ENCODE measurements at regions not wholly inside any gene's neighbourhood (a gene's known extent, or its start where the extent isn't known, plus 50 kb on each side); places are given as distances from the start of the nearest gene placed in this dataset.
"Not testable (repeated sequence)": the region's sequence is repeated elsewhere in the genome, so short reads cannot be mapped to it uniquely, and the experiment has no call there.

DNA sequence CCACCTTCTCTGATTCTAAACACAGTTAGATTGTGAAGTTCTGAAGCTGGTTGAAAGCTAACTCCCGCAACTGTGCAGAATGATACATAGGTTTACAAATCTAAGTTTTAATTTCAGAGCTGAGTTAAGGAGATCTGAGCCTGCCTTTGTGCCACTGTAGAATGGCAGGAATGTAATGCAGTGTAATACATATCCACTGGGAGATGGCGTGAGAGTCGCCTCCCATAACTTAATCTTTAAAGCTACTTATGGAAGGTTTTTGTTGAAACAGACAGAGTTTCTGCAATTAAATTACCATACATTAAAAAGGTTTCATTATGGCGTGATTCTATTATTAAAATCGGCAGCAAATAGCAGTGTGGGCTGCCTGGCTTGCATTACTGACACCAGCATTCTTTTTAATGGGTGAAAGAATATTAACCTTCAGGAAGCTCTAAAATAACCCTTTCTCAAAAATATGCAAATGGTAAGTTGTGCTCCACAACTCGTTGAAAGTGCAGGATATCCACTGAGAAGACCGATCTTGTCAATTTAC lies 257.4 kb downstream of the OLFM4 start:
- DNase-seq: no peak
- TF ChIP-seq POLR2A (IDR thresholded peaks at IDR 0.05): no peak
- TF ChIP-seq, protein P1, sequence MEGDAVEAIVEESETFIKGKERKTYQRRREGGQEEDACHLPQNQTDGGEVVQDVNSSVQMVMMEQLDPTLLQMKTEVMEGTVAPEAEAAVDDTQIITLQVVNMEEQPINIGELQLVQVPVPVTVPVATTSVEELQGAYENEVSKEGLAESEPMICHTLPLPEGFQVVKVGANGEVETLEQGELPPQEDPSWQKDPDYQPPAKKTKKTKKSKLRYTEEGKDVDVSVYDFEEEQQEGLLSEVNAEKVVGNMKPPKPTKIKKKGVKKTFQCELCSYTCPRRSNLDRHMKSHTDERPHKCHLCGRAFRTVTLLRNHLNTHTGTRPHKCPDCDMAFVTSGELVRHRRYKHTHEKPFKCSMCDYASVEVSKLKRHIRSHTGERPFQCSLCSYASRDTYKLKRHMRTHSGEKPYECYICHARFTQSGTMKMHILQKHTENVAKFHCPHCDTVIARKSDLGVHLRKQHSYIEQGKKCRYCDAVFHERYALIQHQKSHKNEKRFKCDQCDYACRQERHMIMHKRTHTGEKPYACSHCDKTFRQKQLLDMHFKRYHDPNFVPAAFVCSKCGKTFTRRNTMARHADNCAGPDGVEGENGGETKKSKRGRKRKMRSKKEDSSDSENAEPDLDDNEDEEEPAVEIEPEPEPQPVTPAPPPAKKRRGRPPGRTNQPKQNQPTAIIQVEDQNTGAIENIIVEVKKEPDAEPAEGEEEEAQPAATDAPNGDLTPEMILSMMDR (IDR thresholded peaks at IDR 0.05): no peak
- intact Hi-C loops (cut with DNase I; ENCODE audit: low total_unique reads): no loop called here
- H3K36me3 ChIP-seq: no peaks in the 10 kb centered on the region
- no peaks in the 10 kb centered on the region for H3K4me1 ChIP-seq
- H3K4me3 ChIP-seq: no peak overlapping the region
- H3K27ac ChIP-seq: no peak overlapping the region
- no peaks in the 10 kb centered on the region for H3K9me3 ChIP-seq
- H3K27me3 ChIP-seq: no peaks in the 10 kb centered on the region

DNA sequence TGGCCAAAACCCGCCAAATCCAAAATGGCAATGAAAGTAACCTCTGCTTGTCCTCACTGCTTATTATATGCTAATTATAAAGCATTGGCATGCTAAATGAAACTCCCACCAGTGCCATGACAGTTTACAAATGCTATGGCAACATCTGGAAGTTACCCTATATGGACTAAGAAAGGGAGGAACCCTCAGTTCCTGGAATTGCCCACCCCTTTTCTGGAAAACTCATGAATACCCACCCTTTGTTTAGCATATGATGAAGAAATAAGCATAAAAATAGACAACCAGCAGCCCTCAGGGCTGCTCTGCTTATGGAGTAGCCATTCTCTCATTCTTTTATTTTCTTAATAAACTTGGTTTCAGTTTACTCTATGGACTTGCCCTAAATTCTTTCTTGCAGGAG lies 269.8 kb downstream of the OLFM4 start:
- TF ChIP-seq, protein P1 (IDR thresholded peaks at IDR 0.05): no peak
- no peak for TF ChIP-seq POLR2A (IDR thresholded peaks at IDR 0.05)
- H3K9me3 ChIP-seq: no peaks in the 10 kb centered on the region
- H3K4me3 ChIP-seq: no peak overlapping the region
- no peak for DNase-seq
- no peaks in the 10 kb centered on the region for H3K36me3 ChIP-seq
- no peaks in the 10 kb centered on the region for H3K4me1 ChIP-seq
- no peaks in the 10 kb centered on the region for H3K27me3 ChIP-seq
- intact Hi-C loops (cut with DNase I; ENCODE audit: low total_unique reads): no loop called here
- H3K27ac ChIP-seq: no peak overlapping the region

DNA sequence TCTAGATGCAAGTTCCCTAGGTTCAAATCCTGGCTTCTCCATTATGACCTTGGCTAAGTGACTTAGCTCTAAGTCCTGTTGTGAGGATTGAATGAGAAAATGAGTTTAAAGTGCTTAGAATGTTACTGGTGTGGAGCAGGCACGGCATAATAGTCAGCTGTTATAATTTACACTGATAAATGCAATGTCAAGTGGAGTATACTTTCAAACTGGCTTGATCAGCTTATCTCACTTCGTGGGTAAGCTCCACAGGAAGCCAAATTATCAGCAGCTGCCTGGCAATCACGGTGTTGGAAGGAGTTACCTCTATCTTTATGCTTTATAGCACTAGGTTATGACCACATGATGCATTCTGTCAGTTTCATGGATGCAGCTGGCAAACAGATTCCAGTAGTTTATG lies 272.8 kb downstream of the OLFM4 start:
- no peak for TF ChIP-seq POLR2A (IDR thresholded peaks at IDR 0.05)
- TF ChIP-seq, protein P1 (IDR thresholded peaks at IDR 0.05): no peak
- intact Hi-C loops (cut with DNase I; ENCODE audit: low total_unique reads): no loop called here
- no peak for DNase-seq
- Histone ChIP-seq H3K4me1 (no peaks in the 10 kb centered on the region), H3K27ac (no peak overlapping the region), H3K27me3 (no peaks in the 10 kb centered on the region), H3K4me3 (no peak overlapping the region), H3K9me3 (no peaks in the 10 kb centered on the region), H3K36me3 (no peaks in the 10 kb centered on the region)

DNA sequence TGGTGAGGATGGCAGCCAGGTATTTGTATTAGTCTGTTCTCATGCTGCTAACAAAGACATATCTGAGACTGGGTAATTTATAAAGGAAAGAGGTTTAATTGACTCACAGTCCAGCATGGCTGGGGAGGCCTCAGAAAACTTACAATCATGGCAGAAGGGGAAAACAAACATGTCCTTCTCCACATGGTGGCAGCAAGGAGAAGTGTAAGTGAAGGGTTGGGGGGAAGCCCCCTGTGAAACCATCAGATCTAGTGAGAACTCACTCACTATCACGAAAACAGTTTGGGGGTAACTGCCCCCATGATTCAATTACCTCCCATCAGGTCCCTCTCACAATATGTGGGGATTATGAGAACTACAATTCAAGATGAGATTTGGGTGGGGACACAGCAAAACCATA lies 276.8 kb downstream of the OLFM4 start:
- intact Hi-C loops (cut with DNase I; ENCODE audit: low total_unique reads); H3K27ac ChIP-seq; H3K36me3 ChIP-seq; H3K27me3 ChIP-seq; H3K4me1 ChIP-seq; H3K9me3 ChIP-seq; H3K4me3 ChIP-seq; DNase-seq: not testable (repeated sequence)

DNA sequence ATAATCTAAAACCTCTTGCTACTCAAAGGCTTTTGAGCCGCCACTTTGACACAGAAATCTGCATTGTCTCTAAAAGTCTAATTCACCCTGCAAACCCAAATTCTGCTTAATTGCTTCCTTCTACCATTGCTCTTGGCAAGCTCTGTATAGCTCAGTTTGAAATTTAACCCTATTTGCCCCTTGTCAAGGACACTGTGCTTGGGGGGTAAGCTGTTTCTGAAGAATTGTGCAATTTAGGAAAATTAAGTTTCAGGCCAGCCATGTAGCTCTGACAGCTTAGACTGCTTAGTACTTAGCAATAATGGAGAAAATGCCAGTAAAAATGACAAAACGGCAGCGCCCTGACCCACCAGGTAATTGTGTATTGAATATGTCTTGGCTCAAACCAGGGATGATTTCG lies 282.2 kb downstream of the OLFM4 start:
- no peak overlapping the region for H3K4me3 ChIP-seq
- intact Hi-C loops (cut with DNase I; ENCODE audit: low total_unique reads): no loop called here

More for the DNA sequence above, 282.2 kb downstream of the OLFM4 start:
- Histone ChIP-seq H3K9me3 (no peaks in the 10 kb centered on the region), H3K4me1 (no peaks in the 10 kb centered on the region), H3K36me3 (no peaks in the 10 kb centered on the region), H3K27ac (no peak overlapping the region), H3K27me3 (no peaks in the 10 kb centered on the region)
- no peak for DNase-seq
- TF ChIP-seq, protein P1 (IDR thresholded peaks at IDR 0.05): no peak
- TF ChIP-seq POLR2A (IDR thresholded peaks at IDR 0.05): no peak

Measured in uterus (tissue), 3 donors.